H1 (cell line): ENCODE measurements at regions not wholly inside any gene's neighbourhood (a gene's known extent, or its start where the extent isn't known, plus 50 kb on each side); places are given as distances from the start of the nearest gene placed in this dataset.

ENCODE experiments used
- CTBP2 ChIP-seq: IDR thresholded peaks from 2 replicates; pipeline ENCODE4 v1.7.0; 2011; ENCODE audit warnings: borderline replicate concordance, mild to moderate bottlenecking, moderate library complexity, mixed read lengths, low read length; ENCODE audit not compliant: insufficient read depth, insufficient read length
- TBP ChIP-seq: IDR thresholded peaks from 2 replicates; pipeline ENCODE4 v1.6.1; 2011; ENCODE audit warnings: low read depth, low read length, improper control_type of control experiment
- USF2 ChIP-seq: IDR thresholded peaks from 2 replicates; pipeline ENCODE4 v1.6.1; 2011; ENCODE audit warnings: low read length, improper control_type of control experiment

GRCh38 chr10:110421512-110422138 lies 76.1 kb upstream of the DUSP5 start (continued):
- TF ChIP-seq USF2 (no peak), CTBP2 (no peak), TBP (no peak)
- TF ChIP-seq, all 59 proteins: peak for 0
